DOHH2 (cell line): ENCODE measurements at regions not wholly inside any gene's neighbourhood (a gene's known extent, or its start where the extent isn't known, plus 50 kb on each side); places are given as distances from the start of the nearest gene placed in this dataset.
"Not testable (repeated sequence)": the region's sequence is repeated elsewhere in the genome, so short reads cannot be mapped to it uniquely, and the experiment has no call there.

Experiments used
- H3F3A ChIP-seq: fragments of 200-600 bp; sonication (generic), shearing (Covaris generic); 2 replicates; pipeline ENCODE4 v1.6.0; 2016; ENCODE audit warnings: antibody characterized with exemption, mild to moderate bottlenecking; ENCODE audit not compliant: control insufficient read depth, insufficient read depth
- H3K27ac ChIP-seq: fragments of 200-600 bp; sonication (generic); 2 replicates; pipeline ENCODE4 v1.5.1; 2014; ENCODE audit warnings: low read depth, mild to moderate bottlenecking, low read length, moderate library complexity
- H3K27me3 ChIP-seq: fragments of 200-600 bp; sonication (generic); 2 replicates; pipeline ENCODE4 v1.6.1; 2014; ENCODE audit warnings: mild to moderate bottlenecking, low read length, mixed read lengths; ENCODE audit not compliant: control insufficient read depth
- H3K36me3 ChIP-seq: fragments of 200-600 bp; sonication (generic); 2 replicates; pipeline ENCODE4 v1.6.1; 2014; ENCODE audit warnings: mild to moderate bottlenecking, low read length, moderate library complexity, mixed read lengths; ENCODE audit not compliant: control insufficient read depth
- H3K4me1 ChIP-seq: fragments of 200-600 bp; sonication (generic); 2 replicates; pipeline ENCODE4 v1.6.1; 2014; ENCODE audit warnings: mild to moderate bottlenecking, low read length, mixed read lengths; ENCODE audit not compliant: control insufficient read depth
- H3K4me2 ChIP-seq: fragments of 200-600 bp; sonication (generic); 2 replicates; pipeline ENCODE4 v1.6.0; 2014; ENCODE audit warnings: mild to moderate bottlenecking, low read length, moderate library complexity
- H3K4me3 ChIP-seq: fragments of 200-600 bp; sonication (generic); 2 replicates; pipeline ENCODE4 v1.5.1; 2014; ENCODE audit warnings: mild to moderate bottlenecking, low read length, mixed read lengths
- H3K79me2 ChIP-seq: fragments of 200-600 bp; sonication (generic); 2 replicates; pipeline ENCODE4 v1.6.1; 2014; ENCODE audit warnings: mild to moderate bottlenecking, low read length, mixed read lengths; ENCODE audit not compliant: control insufficient read depth
- H3K9me2 ChIP-seq: fragments of 200-600 bp; sonication (generic); replicated peaks from 2 replicates; pipeline ENCODE4 v1.6.1; 2014; ENCODE audit warnings: mild to moderate bottlenecking, low read length, mixed read lengths; ENCODE audit not compliant: control insufficient read depth
- H3K9me3 ChIP-seq: fragments of 200-600 bp; sonication (generic); 2 replicates; pipeline ENCODE4 v1.6.1; 2014; ENCODE audit warnings: antibody characterized with exemption, low read length, mixed read lengths; ENCODE audit not compliant: control insufficient read depth, insufficient read depth
- H4K20me1 ChIP-seq: fragments of 200-600 bp; sonication (generic); 2 replicates; pipeline ENCODE4 v1.6.0; 2014; ENCODE audit warnings: low read depth, mild to moderate bottlenecking, antibody characterized with exemption, low read length, moderate library complexity; ENCODE audit not compliant: control insufficient read depth, insufficient read depth
- EZH2phosphoT487 ChIP-seq: fragments of 200-600 bp; sonication (generic); IDR thresholded peaks from 2 replicates; pipeline ENCODE4 v1.6.1; 2017; ENCODE audit warnings: borderline replicate concordance, mild to moderate bottlenecking, antibody characterized with exemption, low read length, moderate library complexity, mixed read lengths
- TF ChIP-seq, protein P1 (sequence below): fragments of 200-600 bp; sonication (generic); IDR thresholded peaks from one replicate; pipeline ENCODE4 v1.5.1; 2014; ENCODE audit warnings: antibody characterized with exemption, mild to moderate bottlenecking, low read depth, low read length; ENCODE audit not compliant: poor library complexity, severe bottlenecking

DNA sequence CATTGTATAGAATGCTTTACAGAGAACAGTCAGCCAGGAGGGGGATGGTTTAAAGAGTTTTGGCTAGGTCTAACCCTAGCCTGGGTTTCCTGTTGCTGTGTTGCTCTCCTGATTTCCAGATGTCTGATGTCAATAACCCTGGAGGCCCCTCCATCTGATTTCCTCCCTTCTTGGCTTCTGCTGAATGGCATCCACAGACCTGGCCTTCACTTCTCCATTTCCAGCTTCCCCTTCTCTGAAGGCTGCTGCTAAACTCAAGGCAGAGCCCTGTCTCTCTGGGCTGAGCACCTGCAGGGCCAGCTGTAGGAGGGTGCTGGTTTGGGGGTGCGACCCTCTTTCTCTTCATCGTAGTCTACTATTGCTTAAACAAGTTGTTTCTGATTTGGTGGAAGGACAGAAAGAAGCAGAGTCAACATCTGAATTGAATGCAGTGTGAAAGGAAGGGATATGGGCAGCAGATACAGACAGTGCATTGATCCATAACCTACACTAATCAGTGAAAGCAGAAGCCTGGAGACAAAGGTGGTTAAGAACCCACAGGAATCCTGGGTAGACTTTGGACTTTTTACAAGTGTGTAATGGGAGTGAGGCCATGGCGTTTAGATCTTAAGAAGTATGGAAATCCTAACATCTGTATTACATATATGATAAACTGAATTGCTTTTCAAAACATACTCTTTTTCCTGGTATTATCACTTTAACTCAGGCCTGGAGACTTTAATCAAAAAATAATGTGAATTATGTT, 153.6 kb downstream of the HRH4 start:
- Histone ChIP-seq H4K20me1 (no peaks in the 10 kb centered on the region), H3K27ac (no peak overlapping the region), H3K9me3 (no peaks in the 10 kb centered on the region), H3K27me3 (no peaks in the 10 kb centered on the region), H3K79me2 (no peaks in the 10 kb centered on the region), H3K4me3 (no peak overlapping the region), H3K36me3 (no peaks in the 10 kb centered on the region), H3F3A (no peaks in the 10 kb centered on the region), H3K9me2 (no peaks in the 10 kb centered on the region), H3K4me1 (no peaks in the 10 kb centered on the region), H3K4me2 (no peak overlapping the region)
- TF ChIP-seq EZH2phosphoT487: no peak
- TF ChIP-seq, protein P1, sequence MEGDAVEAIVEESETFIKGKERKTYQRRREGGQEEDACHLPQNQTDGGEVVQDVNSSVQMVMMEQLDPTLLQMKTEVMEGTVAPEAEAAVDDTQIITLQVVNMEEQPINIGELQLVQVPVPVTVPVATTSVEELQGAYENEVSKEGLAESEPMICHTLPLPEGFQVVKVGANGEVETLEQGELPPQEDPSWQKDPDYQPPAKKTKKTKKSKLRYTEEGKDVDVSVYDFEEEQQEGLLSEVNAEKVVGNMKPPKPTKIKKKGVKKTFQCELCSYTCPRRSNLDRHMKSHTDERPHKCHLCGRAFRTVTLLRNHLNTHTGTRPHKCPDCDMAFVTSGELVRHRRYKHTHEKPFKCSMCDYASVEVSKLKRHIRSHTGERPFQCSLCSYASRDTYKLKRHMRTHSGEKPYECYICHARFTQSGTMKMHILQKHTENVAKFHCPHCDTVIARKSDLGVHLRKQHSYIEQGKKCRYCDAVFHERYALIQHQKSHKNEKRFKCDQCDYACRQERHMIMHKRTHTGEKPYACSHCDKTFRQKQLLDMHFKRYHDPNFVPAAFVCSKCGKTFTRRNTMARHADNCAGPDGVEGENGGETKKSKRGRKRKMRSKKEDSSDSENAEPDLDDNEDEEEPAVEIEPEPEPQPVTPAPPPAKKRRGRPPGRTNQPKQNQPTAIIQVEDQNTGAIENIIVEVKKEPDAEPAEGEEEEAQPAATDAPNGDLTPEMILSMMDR: no peak

GRCh38 chr18:24616653-24617052, 156.2 kb downstream of the HRH4 start:
- H3K4me3 ChIP-seq: no peak overlapping the region
- H3K4me1 ChIP-seq: no peaks in the 10 kb centered on the region
- H3K27ac ChIP-seq: no peak overlapping the region
- no peaks in the 10 kb centered on the region for H4K20me1 ChIP-seq
- H3K36me3 ChIP-seq: no peaks in the 10 kb centered on the region
- no peaks in the 10 kb centered on the region for H3K9me2 ChIP-seq
- H3K27me3 ChIP-seq: no peaks in the 10 kb centered on the region
- H3K79me2 ChIP-seq: no peaks in the 10 kb centered on the region
- no peaks in the 10 kb centered on the region for H3K9me3 ChIP-seq
- H3K4me2 ChIP-seq: no peak overlapping the region
- no peaks in the 10 kb centered on the region for H3F3A ChIP-seq
- no peak for TF ChIP-seq EZH2phosphoT487
- TF ChIP-seq, protein P1: no peak

DNA sequence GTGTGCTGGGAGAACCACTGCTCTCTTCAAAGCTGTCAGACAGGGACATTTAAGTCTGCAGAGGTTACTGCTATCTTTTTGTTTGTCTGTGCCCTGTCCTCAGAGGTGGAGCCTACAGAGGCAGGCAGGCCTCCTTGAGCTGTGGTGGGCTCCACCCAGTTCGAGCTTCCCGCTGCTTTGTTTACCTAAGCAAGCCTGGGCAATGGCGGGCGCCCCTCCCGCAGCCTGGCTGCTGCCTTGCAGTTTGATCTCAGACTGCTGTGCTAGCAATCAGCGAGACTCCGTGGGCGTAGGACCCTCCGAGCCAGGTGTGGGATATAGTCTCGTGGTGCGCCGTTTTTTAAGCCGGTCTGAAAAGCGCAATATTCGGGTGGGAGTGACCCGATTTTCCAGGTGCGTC, 164.0 kb downstream of the HRH4 start:
- H3K4me3 ChIP-seq, H3K27ac ChIP-seq, H3F3A ChIP-seq, H3K9me2 ChIP-seq, H3K4me2 ChIP-seq, H3K36me3 ChIP-seq, H3K9me3 ChIP-seq, H3K4me1 ChIP-seq, H3K27me3 ChIP-seq, H4K20me1 ChIP-seq, H3K79me2 ChIP-seq: not testable (repeated sequence)

DNA sequence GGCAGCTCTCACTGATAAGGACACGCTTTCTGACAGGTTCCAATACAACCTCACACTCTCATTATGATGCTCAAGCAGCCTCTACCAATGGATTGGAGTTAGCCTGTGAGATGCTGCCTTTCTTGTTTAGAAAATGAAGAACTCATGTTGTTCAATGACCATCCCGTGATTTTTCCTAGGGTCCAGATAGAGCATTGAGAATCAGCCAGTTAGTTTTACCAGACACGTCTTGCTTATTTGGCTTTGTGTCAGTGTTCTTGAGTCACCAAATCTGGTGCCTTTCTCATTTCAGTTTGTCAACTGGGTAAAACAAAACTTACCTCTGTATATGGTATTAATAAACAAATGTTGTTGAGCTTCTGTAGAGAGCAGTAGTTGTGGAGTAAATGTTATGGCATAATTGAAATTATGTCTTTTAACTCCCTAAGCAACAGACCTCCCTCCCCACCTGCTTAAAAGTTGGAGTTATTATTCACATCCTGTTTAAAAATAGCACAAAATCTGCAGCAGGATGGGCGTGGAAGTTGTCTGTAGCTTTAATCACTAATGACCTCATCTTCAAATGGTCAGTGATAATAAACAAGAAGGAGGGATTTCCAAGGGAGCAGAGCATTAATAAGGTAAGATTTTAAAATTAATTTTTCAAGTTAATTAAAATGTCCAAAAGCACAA, 167.3 kb downstream of the HRH4 start:
- Histone ChIP-seq H3K4me2 (no peak overlapping the region), H3K27me3 (no peaks in the 10 kb centered on the region; the same call in 1 of the 2 replicates), H3K4me3 (no peak overlapping the region), H3K9me2 (no peaks in the 10 kb centered on the region; the same call in 1 of the 2 replicates), H4K20me1 (no peaks in the 10 kb centered on the region), H3K9me3 (no peaks in the 10 kb centered on the region), H3F3A (no peaks in the 10 kb centered on the region), H3K79me2 (no peaks in the 10 kb centered on the region), H3K36me3 (no peaks in the 10 kb centered on the region), H3K4me1 (no peaks in the 10 kb centered on the region), H3K27ac (no peak overlapping the region)
- TF ChIP-seq EZH2phosphoT487: no peak
- TF ChIP-seq, protein P1: no peak
